Stimulated activated CD8-positive, alpha-beta memory T cell treated with anti-CD3 and anti-CD28 coated beads, Interleukin-15, amount 100 ng/mL, for 4 hours (primary cell): ENCODE measurements at regions not wholly inside any gene's neighbourhood (a gene's known extent, or its start where the extent isn't known, plus 50 kb on each side); places are given as distances from the start of the nearest gene placed in this dataset.

Source experiments
- DNase-seq, 2 donors: peaks; one replicate each; pipeline ENCODE4 v3.0.0-alpha.2; 2020; ENCODE audit warnings: low read depth in 2 of 2

DNA sequence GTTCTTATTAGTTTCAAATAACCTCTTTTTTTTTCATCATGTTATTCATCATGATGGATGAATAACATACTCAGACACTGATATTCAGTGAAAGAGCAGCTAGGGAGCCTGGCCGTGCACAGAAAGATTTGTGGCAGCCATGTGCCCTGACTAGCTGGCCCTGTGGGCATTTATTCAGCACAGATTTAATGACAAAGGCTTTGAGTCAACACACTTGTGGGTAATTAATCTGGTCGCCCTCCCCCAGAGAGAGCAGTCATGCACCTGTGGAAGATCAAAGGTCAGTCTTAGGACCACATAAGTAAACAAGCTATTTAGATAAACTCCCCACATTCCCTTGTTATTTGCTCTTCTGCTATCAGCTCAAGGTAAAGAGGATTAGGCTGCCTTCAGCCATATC lies 153.2 kb upstream of the HMCN1 start:
- DNase-seq, result no peak

GRCh38 chr1:185578293-185578692 lies 155.9 kb upstream of the HMCN1 start:
- DNase-seq, result no peak

GRCh38 chr1:185574139-185574875 lies 159.9 kb upstream of the HMCN1 start:
- DNase-seq, result no peak

GRCh38 chr1:185573677-185574076 lies 160.5 kb upstream of the HMCN1 start:
- DNase-seq, result no peak

GRCh38 chr1:185573162-185573561 lies 161.0 kb upstream of the HMCN1 start:
- DNase-seq, result no peak

GRCh38 chr1:185570962-185571361 lies 163.2 kb upstream of the HMCN1 start:
- DNase-seq, result no peak

- no peak for DNase-seq
Observed at GRCh38 chr1:185568155-185569123, 165.8 kb upstream of the HMCN1 start.

GRCh38 chr1:185567440-185567839 lies 166.8 kb upstream of the HMCN1 start:
- DNase-seq, result no peak

- peak in 1 of 2 donors; percentile 40 for DNase-seq
Observed at GRCh38 chr1:185566995-185567394, 167.2 kb upstream of the HMCN1 start.

GRCh38 chr1:185565302-185565701 lies 168.9 kb upstream of the HMCN1 start:
- no peak for DNase-seq

DNA sequence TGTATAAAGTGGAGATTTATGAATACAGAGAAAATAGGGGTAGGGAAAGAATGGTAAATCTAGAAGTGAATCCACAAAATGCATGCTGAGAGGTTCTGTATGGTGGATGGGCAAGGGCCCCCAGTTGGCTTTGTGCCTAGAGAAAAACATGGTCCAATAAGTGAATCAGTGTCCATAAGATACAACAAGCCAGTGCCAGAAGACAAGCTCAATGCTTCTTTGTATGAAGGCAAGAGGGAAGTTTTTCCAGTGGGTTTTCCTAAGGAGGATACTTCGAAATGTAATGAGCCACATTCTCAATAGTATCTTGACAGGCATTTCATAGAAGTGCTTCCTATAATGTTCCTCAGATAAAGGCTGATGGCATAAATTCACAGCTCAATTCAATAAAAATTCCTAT lies 169.4 kb upstream of the HMCN1 start:
- no peak for DNase-seq

DNA sequence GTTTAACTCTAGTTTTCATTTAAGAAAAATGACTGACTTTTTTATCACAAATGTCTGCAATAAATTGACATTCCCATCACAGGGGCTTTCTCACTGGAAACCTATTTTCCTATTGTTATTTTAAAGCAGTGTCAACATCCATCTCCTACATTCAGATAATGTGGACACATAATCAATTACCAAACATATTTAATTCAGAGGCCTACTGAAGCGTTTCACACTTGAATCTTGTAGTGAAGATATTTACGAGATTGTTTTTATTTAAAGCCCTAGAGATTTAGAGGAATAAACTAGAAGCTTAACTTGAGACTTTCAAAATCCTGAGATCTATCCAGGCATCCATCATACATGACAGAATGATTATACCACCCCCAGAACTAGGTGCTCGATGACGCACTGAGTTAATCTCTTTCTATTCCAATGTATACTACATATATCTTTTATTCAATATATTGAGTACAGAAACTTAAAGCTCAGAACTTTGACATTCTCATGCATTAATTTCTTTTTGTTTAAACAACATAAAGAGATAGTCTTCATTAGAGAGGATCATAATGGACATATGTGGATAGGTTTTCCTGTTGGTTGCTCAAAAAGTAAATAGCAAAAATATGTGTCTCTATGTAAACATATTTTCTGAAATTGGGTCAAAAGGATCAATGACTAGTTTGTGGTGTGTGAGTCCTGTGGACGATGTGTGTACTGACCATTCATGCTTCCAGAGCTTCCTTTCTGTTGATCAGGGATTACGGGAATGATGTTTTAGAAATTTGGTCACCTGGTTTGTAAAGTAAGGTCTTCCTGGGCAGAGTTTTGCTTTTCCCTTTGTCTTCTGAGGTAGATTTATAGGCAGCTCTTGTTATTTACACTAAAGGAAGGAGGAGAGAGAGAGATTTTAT lies 171.5 kb upstream of the HMCN1 start:
- no peak for DNase-seq

DNA sequence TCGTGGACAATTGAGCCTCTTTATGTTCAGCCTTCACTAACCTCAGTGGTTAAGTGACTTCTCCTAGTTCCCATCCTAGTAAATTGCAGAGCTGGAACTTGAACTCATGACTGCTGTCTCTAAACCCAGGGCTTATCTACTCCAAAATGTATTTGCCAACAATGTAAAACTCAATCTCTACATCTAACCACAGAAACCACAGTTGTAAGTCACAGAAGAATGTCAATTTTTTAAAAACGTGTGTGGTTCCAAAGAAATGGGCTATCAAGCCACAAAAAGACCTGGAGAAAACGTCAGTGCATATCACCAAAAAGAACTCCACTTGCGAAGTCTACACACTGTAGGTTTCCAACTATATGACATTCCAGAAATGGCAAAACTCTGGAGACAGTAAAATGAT lies 172.6 kb upstream of the HMCN1 start:
- no peak for DNase-seq

DNA sequence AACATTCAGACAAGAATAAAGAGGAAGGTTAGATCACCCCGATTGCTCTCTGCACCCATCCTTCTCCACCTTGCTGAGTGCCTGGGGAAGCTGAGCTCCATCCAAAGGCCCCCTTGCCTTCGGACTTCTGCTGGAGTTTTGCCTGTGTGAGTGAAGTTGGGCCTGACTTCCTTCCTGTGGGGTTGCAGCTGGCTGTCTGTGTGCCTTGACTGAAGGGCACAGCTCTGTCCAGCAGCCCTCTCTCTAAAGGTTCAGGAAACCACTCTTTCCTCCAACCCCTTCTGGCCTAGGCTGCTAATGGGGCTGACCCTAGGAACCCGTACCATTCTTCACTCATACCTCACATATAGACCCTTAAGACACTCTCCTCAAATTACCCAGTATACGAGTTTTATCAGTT lies 173.4 kb upstream of the HMCN1 start:
- DNase-seq, result no peak

- DNase-seq, result no peak
Observed at GRCh38 chr1:185559684-185560331, 174.4 kb upstream of the HMCN1 start.

DNA sequence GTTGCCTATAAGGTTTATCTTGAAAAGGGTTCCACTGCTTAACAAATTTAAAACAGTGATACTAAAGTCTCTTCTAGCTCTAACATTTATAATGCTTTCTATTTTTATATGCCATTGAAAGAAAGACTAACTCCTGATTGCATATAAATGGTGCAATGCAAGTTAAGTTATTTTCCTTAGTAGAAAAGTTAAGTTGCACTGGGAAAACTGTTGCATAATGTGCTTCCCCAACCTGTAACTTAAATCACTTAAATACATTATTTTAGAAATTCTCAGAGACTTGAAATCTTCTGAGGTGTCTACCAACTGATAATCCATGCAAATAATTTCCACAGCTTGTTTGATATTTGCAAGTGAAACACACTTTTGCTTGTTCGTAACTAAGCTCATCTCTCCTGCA lies 175.0 kb upstream of the HMCN1 start:
- DNase-seq, result no peak

DNA sequence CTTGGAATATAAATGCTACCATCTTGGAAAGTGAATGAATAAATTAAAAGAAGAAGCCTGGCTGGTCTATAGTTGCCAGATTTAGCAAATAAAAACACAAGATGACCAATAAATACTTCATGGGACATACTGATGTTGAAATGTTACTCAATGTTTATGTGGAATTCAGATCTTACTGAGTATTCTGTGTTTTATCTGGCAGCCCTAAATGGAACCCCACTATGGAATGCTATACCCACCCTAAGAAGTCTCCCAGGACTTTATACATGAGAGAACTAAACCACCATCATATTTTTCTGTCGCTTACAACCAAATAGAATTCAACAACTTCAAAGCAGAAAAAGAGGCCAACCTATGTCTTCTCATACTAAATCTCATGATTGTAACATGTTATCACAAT lies 177.6 kb upstream of the HMCN1 start:
- no peak for DNase-seq

DNA sequence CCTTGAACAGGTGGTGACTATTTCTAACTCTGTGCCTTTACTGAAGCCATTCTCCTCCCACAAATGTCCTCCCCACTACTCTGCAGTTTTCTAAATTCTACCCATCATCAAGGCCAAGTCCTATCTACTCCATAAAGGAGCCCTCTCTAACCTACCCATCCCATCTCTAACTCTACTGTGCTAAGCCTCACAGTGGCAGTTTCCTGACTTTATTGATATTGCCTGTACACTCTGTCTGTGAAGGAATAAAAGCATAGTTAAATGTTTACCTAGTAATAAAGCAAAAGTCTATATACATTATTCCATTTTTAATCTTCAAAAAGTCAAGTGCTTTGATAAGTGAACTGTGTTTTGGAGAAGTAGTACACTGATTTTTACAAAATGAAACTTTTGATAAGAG lies 178.4 kb upstream of the HMCN1 start:
- DNase-seq, result no peak

GRCh38 chr1:185551008-185551407 lies 183.2 kb upstream of the HMCN1 start:
- DNase-seq, result no peak

GRCh38 chr1:185549906-185550305 lies 184.3 kb upstream of the HMCN1 start:
- no peak for DNase-seq

DNA sequence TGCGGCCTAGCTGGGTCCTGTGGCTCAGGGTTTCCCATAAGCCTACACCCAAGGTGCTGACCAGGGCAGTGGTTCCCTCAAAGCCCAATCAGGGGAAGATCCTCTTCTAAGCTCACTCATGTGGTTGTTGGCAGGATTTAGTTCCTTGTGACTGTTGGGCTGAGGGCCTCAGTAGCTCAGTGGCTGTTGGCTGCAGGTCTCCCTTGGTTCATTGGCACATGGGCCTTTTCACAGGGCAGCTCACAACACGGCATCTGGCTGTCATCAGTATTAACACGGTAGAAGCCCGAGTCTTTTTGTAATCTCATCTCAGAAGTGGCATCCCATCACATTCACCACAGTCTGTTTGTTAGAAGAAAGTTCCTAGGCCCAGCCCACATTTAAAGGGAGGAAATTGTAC lies 188.2 kb upstream of the HMCN1 start:
- DNase-seq, result no peak
